NB4 (cell line): ENCODE measurements at regions not wholly inside any gene's neighbourhood (a gene's known extent, or its start where the extent isn't known, plus 50 kb on each side); places are given as distances from the start of the nearest gene placed in this dataset.

Experiments
- DNase-seq: peaks from one replicate; pipeline ENCODE4 v3.0.0; 2010; ENCODE audit warnings: low read depth
- H3K4me3 ChIP-seq: one replicate; pipeline ENCODE4 v1.5.1; 2011; ENCODE audit warnings: mild to moderate bottlenecking, low read depth, low read length, moderate library complexity
- CTCF ChIP-seq: IDR thresholded peaks from one replicate; pipeline ENCODE4 v1.5.1; 2012; ENCODE audit warnings: low read depth, low read length
- MAX ChIP-seq: IDR thresholded peaks from 2 replicates; pipeline ENCODE4 v1.6.1; 2011; ENCODE audit warnings: low read depth, low read length
- MYC ChIP-seq: IDR thresholded peaks from 2 replicates; pipeline ENCODE4 v1.6.1; 2011; ENCODE audit warnings: low read depth, low read length
- POLR2A ChIP-seq: IDR thresholded peaks from 2 replicates; pipeline ENCODE4 v1.6.1; 2011; ENCODE audit warnings: mild to moderate bottlenecking; ENCODE audit not compliant: insufficient read length; ENCODE audit errors: extremely low read depth

- DNase-seq = no peak
- H3K4me3 ChIP-seq = no peak overlapping the region
- no peak for TF ChIP-seq CTCF
- no peak for TF ChIP-seq POLR2A
- no peak for TF ChIP-seq MYC
- TF ChIP-seq MAX = no peak
Observed at GRCh38 chr4:20181926-20182325, 69.8 kb upstream of the SLIT2 start.

GRCh38 chr4:20180509-20180908, 71.2 kb upstream of the SLIT2 start:
- TF ChIP-seq POLR2A (no peak), CTCF (no peak), MAX (no peak), MYC (no peak)
- H3K4me3 ChIP-seq = no peak overlapping the region
- no peak for DNase-seq

GRCh38 chr4:20178902-20179576, 72.7 kb upstream of the SLIT2 start:
- no peak for DNase-seq
- TF ChIP-seq MAX (no peak), MYC (no peak), POLR2A (no peak)
- H3K4me3 ChIP-seq = no peak overlapping the region

GRCh38 chr4:20176881-20177280, 74.8 kb upstream of the SLIT2 start:
- no peak for DNase-seq
- TF ChIP-seq POLR2A (no peak), MYC (no peak), MAX (no peak), CTCF (no peak)
- no peak overlapping the region for H3K4me3 ChIP-seq

GRCh38 chr4:20172070-20172760, 79.5 kb upstream of the SLIT2 start:
- no peak for DNase-seq
- TF ChIP-seq MYC (no peak), POLR2A (no peak), MAX (no peak), CTCF (no peak)
- no peak overlapping the region for H3K4me3 ChIP-seq

GRCh38 chr4:20166544-20166943, 85.2 kb upstream of the SLIT2 start:
- H3K4me3 ChIP-seq = no peak overlapping the region
- DNase-seq = no peak
- TF ChIP-seq MYC (no peak), MAX (no peak), CTCF (no peak)
